ENCODE measurements at regions not wholly inside any gene's neighbourhood (a gene's known extent, or its start where the extent isn't known, plus 50 kb on each side); places are given as distances from the start of the nearest gene placed in this dataset.

GRCh38 chr6:25014791-25015560 lies 79.2 kb upstream of the RIPOR2 start:
- no peak for TF ChIP-seq CTCF (IDR thresholded peaks at IDR 0.05)
- DNase-seq (peak; percentile 56), ATAC-seq (peak; percentile 70)
- POLR2A ChIA-PET: interaction anchor here (0.6 to 1.5 kb wide), 5 partner anchors 11 to 217 kb away, joined by 3 to 8 read pairs (median 3); no protein-coding TSS in a partner anchor
- CTCF ChIA-PET: interaction anchor here (1.1 to 8.7 kb wide), 13 partner anchors 10 to 434 kb away, joined by 3 to 156 read pairs (median 6); partner anchors contain the start of gene RIPOR2
- Mint-ChIP-seq H3K4me1 (ENCODE audit: low read depth) (peaks cover 66% of the 10 kb centered on the region), H3K36me3 (ENCODE audit: low read depth) (no peaks in the 10 kb centered on the region), H3K27me3 (no peaks in the 10 kb centered on the region), H3K27ac (peak overlapping the region; percentile 81), H3K9me3 (no peaks in the 10 kb centered on the region), H3K4me3 (peak overlapping the region; percentile 33)
- intact Hi-C loops (cut with micrococcal nuclease): loop anchor here (5.0 kb wide), 3 partner anchors 218 to 433 kb away; partner anchors contain the start of genes ARMH2 and C6orf62

GRCh38 chr6:25016014-25016720 lies 80.4 kb upstream of the RIPOR2 start:
- DNase-seq: no peak
- no peak overlapping the region for H3K27ac Mint-ChIP-seq
- CTCF ChIA-PET: interaction anchor here (0.6 to 8.7 kb wide), 10 partner anchors 10 to 167 kb away, joined by 3 to 156 read pairs (median 25); partner anchors contain the start of gene RIPOR2
- H3K4me3 Mint-ChIP-seq: no peak overlapping the region
- no peaks in the 10 kb centered on the region for H3K36me3 Mint-ChIP-seq (ENCODE audit: low read depth)
- ATAC-seq: no peak
- TF ChIP-seq CTCF (IDR thresholded peaks at IDR 0.05): no peak
- intact Hi-C loops (cut with micrococcal nuclease): loop anchor here (5.0 kb wide), 3 partner anchors 219 to 434 kb away; partner anchors contain the start of genes ARMH2 and C6orf62
- POLR2A ChIA-PET: interaction anchor here (0.6 to 0.8 kb wide), 2 partner anchors 80 to 81 kb away, joined by 3 read pairs; partner anchors contain the start of gene RIPOR2
- H3K27me3 Mint-ChIP-seq: no peaks in the 10 kb centered on the region
- no peaks in the 10 kb centered on the region for H3K9me3 Mint-ChIP-seq
- H3K4me1 Mint-ChIP-seq (ENCODE audit: low read depth): peaks cover 63% of the 10 kb centered on the region

GRCh38 chr6:25017486-25017885 lies 81.7 kb upstream of the RIPOR2 start:
- no peak for TF ChIP-seq CTCF (IDR thresholded peaks at IDR 0.05)
- Mint-ChIP-seq H3K4me3 (peak overlapping the region; percentile 11), H3K9me3 (no peaks in the 10 kb centered on the region), H3K4me1 (ENCODE audit: low read depth) (peaks cover 56% of the 10 kb centered on the region), H3K27me3 (no peaks in the 10 kb centered on the region), H3K27ac (peak overlapping the region; percentile 76), H3K36me3 (ENCODE audit: low read depth) (no peaks in the 10 kb centered on the region)
- DNase-seq (no peak), ATAC-seq (no peak)
- POLR2A ChIA-PET: interaction anchor here (0.9 to 1.6 kb wide), 6 partner anchors 10 to 160 kb away, joined by 3 to 4 read pairs (median 3); no protein-coding TSS in a partner anchor
- CTCF ChIA-PET: interaction anchor here (0.6 to 8.7 kb wide), 87 partner anchors 8 to 448 kb away, joined by 3 to 156 read pairs (median 6); partner anchors contain the start of genes ACOT13, C6orf62, GMNN and RIPOR2
- intact Hi-C loops (cut with micrococcal nuclease): loop anchor here (5.0 kb wide), 3 partner anchors 220 to 435 kb away; partner anchors contain the start of genes ARMH2 and C6orf62

GRCh38 chr6:25017932-25018567 lies 82.3 kb upstream of the RIPOR2 start:
- intact Hi-C loops (cut with micrococcal nuclease): loop anchor here (2.0 to 5.0 kb wide), 4 partner anchors 161 to 436 kb away; partner anchors contain the start of genes ARMH2 and C6orf62
- peak; percentile 80 for ATAC-seq
- Mint-ChIP-seq H3K27ac (peak overlapping the region; percentile 76), H3K4me1 (ENCODE audit: low read depth) (peaks cover 51% of the 10 kb centered on the region), H3K4me3 (peak overlapping the region; percentile 11), H3K9me3 (no peaks in the 10 kb centered on the region), H3K27me3 (no peaks in the 10 kb centered on the region), H3K36me3 (ENCODE audit: low read depth) (no peaks in the 10 kb centered on the region)
- DNase-seq: peak; percentile 94
- ChIA-PET POLR2A (interaction anchor here (0.7 to 1.6 kb wide), 7 partner anchors 10 to 231 kb away, joined by 3 to 4 read pairs (median 3); no protein-coding TSS in a partner anchor), CTCF (interaction anchor here (0.6 to 8.7 kb wide), 90 partner anchors 8 to 449 kb away, joined by 3 to 156 read pairs (median 5); partner anchors contain the start of genes ACOT13, C6orf62, GMNN and RIPOR2)
- peak; percentile 84 for TF ChIP-seq CTCF (IDR thresholded peaks at IDR 0.05)

All from activated CD8-positive, alpha-beta T cell treated with anti-CD3 and anti-CD28 coated beads for 36 hours (primary cell).